ENCODE measurements at regions not wholly inside any gene's neighbourhood (a gene's known extent, or its start where the extent isn't known, plus 50 kb on each side); places are given as distances from the start of the nearest gene placed in this dataset.

- TF ChIP-seq POLR2A (IDR thresholded peaks at IDR 0.05; ENCODE audit: low read length) (no peak), GATA1 (IDR thresholded peaks at IDR 0.05; ENCODE audit: low read depth, low read length) (no peak)
Observed at GRCh38 chr13:91153372-91153771, 194.1 kb upstream of the MIR17HG start.

Data from erythroblast (primary cell).